Loucy (cell line): ENCODE measurements at regions not wholly inside any gene's neighbourhood (a gene's known extent, or its start where the extent isn't known, plus 50 kb on each side); places are given as distances from the start of the nearest gene placed in this dataset.

Source experiments
- H2AFZ ChIP-seq: fragments of 200-600 bp; sonication (generic); 2 replicates; pipeline ENCODE4 v1.6.0; 2016; ENCODE audit warnings: antibody characterized with exemption, mild to moderate bottlenecking, low read length, moderate library complexity
- H3F3A ChIP-seq: fragments of 200-600 bp; 2 replicates; pipeline ENCODE4 v1.6.0; 2016; ENCODE audit warnings: antibody characterized with exemption, low read depth, mild to moderate bottlenecking
- H3K27me3 ChIP-seq: fragments of 200-600 bp; sonication (generic); 2 replicates; pipeline ENCODE4 v1.6.1; 2014; ENCODE audit warnings: low read length, mild to moderate bottlenecking; ENCODE audit not compliant: insufficient read depth, poor library complexity, severe bottlenecking
- H3K36me3 ChIP-seq: fragments of 200-600 bp; sonication (generic); 2 replicates; pipeline ENCODE4 v1.6.1; 2016; ENCODE audit warnings: low read length; ENCODE audit not compliant: insufficient read depth
- H3K4me1 ChIP-seq: fragments of 200-600 bp; sonication (generic); 2 replicates; pipeline ENCODE4 v1.5.1; 2014; ENCODE audit warnings: low read length, mild to moderate bottlenecking; ENCODE audit not compliant: insufficient read depth, poor library complexity, severe bottlenecking
- H3K4me2 ChIP-seq: fragments of 200-600 bp; sonication (generic); 2 replicates; pipeline ENCODE4 v1.6.0; 2014; ENCODE audit warnings: antibody characterized with exemption, low read length, low read depth, mild to moderate bottlenecking; ENCODE audit not compliant: poor library complexity, severe bottlenecking
- H3K4me3 ChIP-seq: fragments of 200-600 bp; sonication (generic); 2 replicates; pipeline ENCODE4 v1.5.1; 2014; ENCODE audit warnings: low read length, mild to moderate bottlenecking, mixed read lengths; ENCODE audit not compliant: poor library complexity, severe bottlenecking
- H3K79me2 ChIP-seq: fragments of 200-600 bp; sonication (generic); 2 replicates; pipeline ENCODE4 v1.6.1; 2014; ENCODE audit warnings: low read length; ENCODE audit not compliant: insufficient read depth
- H3K9ac ChIP-seq: fragments of 200-600 bp; sonication (generic); 2 replicates; pipeline ENCODE4 v1.6.0; 2014; ENCODE audit warnings: mild to moderate bottlenecking, low read depth, low read length, moderate library complexity; ENCODE audit not compliant: poor library complexity, severe bottlenecking
- H3K9me2 ChIP-seq: fragments of 200-600 bp; sonication (generic); replicated peaks from 2 replicates; pipeline ENCODE4 v1.6.1; 2016; ENCODE audit warnings: low read depth, low read length, mixed read lengths
- H3K9me3 ChIP-seq: fragments of 200-600 bp; sonication (generic); 2 replicates; pipeline ENCODE4 v1.6.1; 2014; ENCODE audit warnings: mild to moderate bottlenecking, antibody characterized with exemption, low read length, low read depth; ENCODE audit not compliant: insufficient read depth
- H4K20me1 ChIP-seq: fragments of 200-600 bp; sonication (generic); 2 replicates; pipeline ENCODE4 v1.6.0; 2014; ENCODE audit warnings: antibody characterized with exemption, low read length, mild to moderate bottlenecking; ENCODE audit not compliant: insufficient read depth, poor library complexity, severe bottlenecking
- EZH2phosphoT487 ChIP-seq: fragments of 200-600 bp; IDR thresholded peaks from 2 replicates; pipeline ENCODE4 v1.6.1; 2018; ENCODE audit warnings: antibody characterized with exemption, mild to moderate bottlenecking, moderate library complexity, borderline replicate concordance
- TF ChIP-seq, protein P1 (sequence below): fragments of 200-600 bp; sonication (generic); conservative IDR thresholded peaks from 2 replicates; pipeline ENCODE4 v1.5.1; 2014; ENCODE audit warnings: mild to moderate bottlenecking, antibody characterized with exemption, low read length

DNA sequence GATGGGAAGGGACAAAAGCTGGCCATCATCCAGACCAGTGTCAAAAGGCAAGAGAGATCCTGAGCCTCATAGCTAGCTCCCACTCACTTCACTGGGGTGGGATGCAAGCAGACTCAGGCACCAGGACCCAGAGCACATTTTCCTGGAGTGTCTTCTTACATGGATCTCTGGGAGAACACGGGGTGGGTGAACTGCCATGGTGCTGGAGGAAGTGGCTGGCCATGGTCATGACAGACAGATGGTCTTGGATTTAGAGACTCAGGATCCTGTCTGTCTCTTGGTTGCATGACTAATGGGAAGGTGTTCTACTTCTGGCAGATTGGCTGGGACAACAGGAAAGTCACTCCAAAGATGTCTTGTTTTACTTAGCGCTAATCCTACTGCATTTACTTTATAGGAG lies 311.5 kb downstream of the ATP23 start:
- TF ChIP-seq, protein P1, sequence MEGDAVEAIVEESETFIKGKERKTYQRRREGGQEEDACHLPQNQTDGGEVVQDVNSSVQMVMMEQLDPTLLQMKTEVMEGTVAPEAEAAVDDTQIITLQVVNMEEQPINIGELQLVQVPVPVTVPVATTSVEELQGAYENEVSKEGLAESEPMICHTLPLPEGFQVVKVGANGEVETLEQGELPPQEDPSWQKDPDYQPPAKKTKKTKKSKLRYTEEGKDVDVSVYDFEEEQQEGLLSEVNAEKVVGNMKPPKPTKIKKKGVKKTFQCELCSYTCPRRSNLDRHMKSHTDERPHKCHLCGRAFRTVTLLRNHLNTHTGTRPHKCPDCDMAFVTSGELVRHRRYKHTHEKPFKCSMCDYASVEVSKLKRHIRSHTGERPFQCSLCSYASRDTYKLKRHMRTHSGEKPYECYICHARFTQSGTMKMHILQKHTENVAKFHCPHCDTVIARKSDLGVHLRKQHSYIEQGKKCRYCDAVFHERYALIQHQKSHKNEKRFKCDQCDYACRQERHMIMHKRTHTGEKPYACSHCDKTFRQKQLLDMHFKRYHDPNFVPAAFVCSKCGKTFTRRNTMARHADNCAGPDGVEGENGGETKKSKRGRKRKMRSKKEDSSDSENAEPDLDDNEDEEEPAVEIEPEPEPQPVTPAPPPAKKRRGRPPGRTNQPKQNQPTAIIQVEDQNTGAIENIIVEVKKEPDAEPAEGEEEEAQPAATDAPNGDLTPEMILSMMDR: no peak
- TF ChIP-seq EZH2phosphoT487: no peak
- H3K4me2 ChIP-seq: no peak overlapping the region
- no peaks in the 10 kb centered on the region for H3K36me3 ChIP-seq

DNA sequence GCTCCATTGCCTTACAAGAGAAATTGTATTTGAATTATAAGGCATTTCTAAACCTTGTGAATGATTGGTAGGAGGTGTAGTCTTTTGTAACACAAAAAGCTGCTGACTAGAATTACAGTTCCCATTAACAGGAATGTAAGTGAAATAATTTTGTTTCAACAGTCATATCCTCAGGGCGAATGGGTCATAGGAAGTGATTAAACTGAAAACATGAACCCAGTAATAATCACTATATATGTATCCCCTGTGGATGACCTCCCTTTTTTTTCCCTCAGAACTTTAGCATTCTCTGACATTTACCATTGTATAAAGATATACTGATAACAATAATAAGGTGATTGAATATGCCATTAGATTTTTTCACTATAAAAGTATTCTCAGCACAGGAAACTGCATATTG lies 312.3 kb downstream of the ATP23 start:
- Histone ChIP-seq H3K27me3 (no peaks in the 10 kb centered on the region), H3K9ac (no peak overlapping the region), H4K20me1 (no peaks in the 10 kb centered on the region), H3K4me3 (no peak overlapping the region), H3K4me1 (no peaks in the 10 kb centered on the region), H3K4me2 (no peak overlapping the region), H2AFZ (no peak overlapping the region), H3F3A (no peaks in the 10 kb centered on the region), H3K9me3 (no peaks in the 10 kb centered on the region), H3K79me2 (no peaks in the 10 kb centered on the region), H3K9me2 (no peaks in the 10 kb centered on the region), H3K36me3 (no peaks in the 10 kb centered on the region)
- no peak for TF ChIP-seq EZH2phosphoT487
- TF ChIP-seq, protein P1: no peak

More for the DNA sequence above, 311.5 kb downstream of the ATP23 start:
- Histone ChIP-seq H4K20me1 (no peaks in the 10 kb centered on the region), H2AFZ (no peak overlapping the region), H3K4me3 (no peak overlapping the region), H3K9ac (no peak overlapping the region), H3K4me1 (no peaks in the 10 kb centered on the region), H3K79me2 (no peaks in the 10 kb centered on the region), H3F3A (no peaks in the 10 kb centered on the region), H3K9me3 (no peaks in the 10 kb centered on the region), H3K27me3 (no peaks in the 10 kb centered on the region), H3K9me2 (no peaks in the 10 kb centered on the region)

DNA sequence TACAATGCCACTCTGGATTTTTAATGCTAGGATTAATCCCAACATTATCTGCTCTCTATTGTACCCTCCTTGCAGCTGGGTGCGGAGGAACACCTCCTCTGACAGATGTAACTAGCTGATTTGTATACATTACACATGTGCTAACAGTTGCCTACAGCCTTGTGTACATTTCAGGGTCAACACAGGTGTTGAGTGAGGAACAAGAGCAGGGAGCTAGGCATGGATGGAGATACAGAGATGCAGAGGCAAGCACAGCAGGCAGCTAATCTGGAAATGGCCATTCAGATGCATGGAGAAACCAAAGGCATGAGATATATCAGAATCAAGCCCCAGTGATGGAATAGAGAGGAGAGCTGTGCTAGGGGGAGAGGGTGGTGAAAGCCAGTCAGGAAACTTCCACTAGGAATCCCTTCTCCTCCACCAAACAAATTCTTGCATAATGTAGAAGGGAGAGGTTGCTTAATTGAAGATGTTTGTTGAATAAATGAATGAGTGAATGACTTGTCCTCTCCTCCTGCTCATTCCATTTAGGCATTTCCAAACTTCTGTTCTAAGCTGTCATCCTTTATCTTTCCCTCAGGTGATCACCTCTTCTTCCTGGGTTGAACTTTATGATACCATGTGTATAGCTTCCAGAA lies 313.2 kb downstream of the ATP23 start:
- Histone ChIP-seq H3K9me2 (no peaks in the 10 kb centered on the region), H3K4me3 (no peak overlapping the region), H4K20me1 (no peaks in the 10 kb centered on the region), H3K27me3 (no peaks in the 10 kb centered on the region), H3K4me1 (no peaks in the 10 kb centered on the region), H2AFZ (no peak overlapping the region), H3K4me2 (no peak overlapping the region), H3K36me3 (no peaks in the 10 kb centered on the region), H3K9ac (no peak overlapping the region), H3K79me2 (no peaks in the 10 kb centered on the region), H3K9me3 (no peaks in the 10 kb centered on the region), H3F3A (no peaks in the 10 kb centered on the region)
- no peak for TF ChIP-seq EZH2phosphoT487
- TF ChIP-seq, protein P1: no peak
